Loucy (cell line): ENCODE measurements at regions not wholly inside any gene's neighbourhood (a gene's known extent, or its start where the extent isn't known, plus 50 kb on each side); places are given as distances from the start of the nearest gene placed in this dataset.

Source experiments
- H2AFZ ChIP-seq: fragments of 200-600 bp; sonication (generic); 2 replicates; pipeline ENCODE4 v1.6.0; 2016; ENCODE audit warnings: antibody characterized with exemption, mild to moderate bottlenecking, low read length, moderate library complexity
- H3F3A ChIP-seq: fragments of 200-600 bp; 2 replicates; pipeline ENCODE4 v1.6.0; 2016; ENCODE audit warnings: antibody characterized with exemption, low read depth, mild to moderate bottlenecking
- H3K27me3 ChIP-seq: fragments of 200-600 bp; sonication (generic); 2 replicates; pipeline ENCODE4 v1.6.1; 2014; ENCODE audit warnings: low read length, mild to moderate bottlenecking; ENCODE audit not compliant: insufficient read depth, poor library complexity, severe bottlenecking
- H3K36me3 ChIP-seq: fragments of 200-600 bp; sonication (generic); 2 replicates; pipeline ENCODE4 v1.6.1; 2016; ENCODE audit warnings: low read length; ENCODE audit not compliant: insufficient read depth
- H3K4me1 ChIP-seq: fragments of 200-600 bp; sonication (generic); 2 replicates; pipeline ENCODE4 v1.5.1; 2014; ENCODE audit warnings: low read length, mild to moderate bottlenecking; ENCODE audit not compliant: insufficient read depth, poor library complexity, severe bottlenecking
- H3K4me2 ChIP-seq: fragments of 200-600 bp; sonication (generic); 2 replicates; pipeline ENCODE4 v1.6.0; 2014; ENCODE audit warnings: antibody characterized with exemption, low read length, low read depth, mild to moderate bottlenecking; ENCODE audit not compliant: poor library complexity, severe bottlenecking
- H3K4me3 ChIP-seq: fragments of 200-600 bp; sonication (generic); 2 replicates; pipeline ENCODE4 v1.5.1; 2014; ENCODE audit warnings: low read length, mild to moderate bottlenecking, mixed read lengths; ENCODE audit not compliant: poor library complexity, severe bottlenecking
- H3K79me2 ChIP-seq: fragments of 200-600 bp; sonication (generic); 2 replicates; pipeline ENCODE4 v1.6.1; 2014; ENCODE audit warnings: low read length; ENCODE audit not compliant: insufficient read depth
- H3K9ac ChIP-seq: fragments of 200-600 bp; sonication (generic); 2 replicates; pipeline ENCODE4 v1.6.0; 2014; ENCODE audit warnings: mild to moderate bottlenecking, low read depth, low read length, moderate library complexity; ENCODE audit not compliant: poor library complexity, severe bottlenecking
- H3K9me2 ChIP-seq: fragments of 200-600 bp; sonication (generic); replicated peaks from 2 replicates; pipeline ENCODE4 v1.6.1; 2016; ENCODE audit warnings: low read depth, low read length, mixed read lengths
- H3K9me3 ChIP-seq: fragments of 200-600 bp; sonication (generic); 2 replicates; pipeline ENCODE4 v1.6.1; 2014; ENCODE audit warnings: mild to moderate bottlenecking, antibody characterized with exemption, low read length, low read depth; ENCODE audit not compliant: insufficient read depth
- H4K20me1 ChIP-seq: fragments of 200-600 bp; sonication (generic); 2 replicates; pipeline ENCODE4 v1.6.0; 2014; ENCODE audit warnings: antibody characterized with exemption, low read length, mild to moderate bottlenecking; ENCODE audit not compliant: insufficient read depth, poor library complexity, severe bottlenecking
- CTCF ChIP-seq: fragments of 200-600 bp; sonication (generic); conservative IDR thresholded peaks from 2 replicates; pipeline ENCODE4 v1.5.1; 2014; ENCODE audit warnings: mild to moderate bottlenecking, antibody characterized with exemption, low read length
- EZH2phosphoT487 ChIP-seq: fragments of 200-600 bp; IDR thresholded peaks from 2 replicates; pipeline ENCODE4 v1.6.1; 2018; ENCODE audit warnings: antibody characterized with exemption, mild to moderate bottlenecking, moderate library complexity, borderline replicate concordance

- Histone ChIP-seq H3K4me3 (no peak overlapping the region), H3K9me2 (no peaks in the 10 kb centered on the region), H4K20me1 (no peaks in the 10 kb centered on the region), H2AFZ (no peak overlapping the region), H3K4me1 (no peaks in the 10 kb centered on the region), H3K9me3 (no peaks in the 10 kb centered on the region), H3K4me2 (no peak overlapping the region), H3K27me3 (no peaks in the 10 kb centered on the region), H3F3A (no peaks in the 10 kb centered on the region), H3K36me3 (no peaks in the 10 kb centered on the region), H3K79me2 (no peaks in the 10 kb centered on the region), H3K9ac (no peak overlapping the region)
- TF ChIP-seq EZH2phosphoT487 (no peak), CTCF (no peak)
Observed at GRCh38 chr10:2837674-2838073, 229.7 kb upstream of the PFKP start.

GRCh38 chr10:2836921-2837662, 230.3 kb upstream of the PFKP start:
- Histone ChIP-seq H3K9me2 (no peaks in the 10 kb centered on the region), H3K27me3 (no peaks in the 10 kb centered on the region), H3K4me2 (no peak overlapping the region), H3K9ac (no peak overlapping the region), H3K4me1 (no peaks in the 10 kb centered on the region), H4K20me1 (no peaks in the 10 kb centered on the region), H3K4me3 (no peak overlapping the region), H3F3A (no peaks in the 10 kb centered on the region), H3K79me2 (no peaks in the 10 kb centered on the region), H3K36me3 (no peaks in the 10 kb centered on the region), H2AFZ (no peak overlapping the region), H3K9me3 (no peaks in the 10 kb centered on the region)
- no peak for TF ChIP-seq EZH2phosphoT487
- TF ChIP-seq CTCF = no peak

- H3K79me2 ChIP-seq = no peaks in the 10 kb centered on the region
- no peaks in the 10 kb centered on the region for H3K36me3 ChIP-seq
- H3K4me2 ChIP-seq = no peak overlapping the region
- no peaks in the 10 kb centered on the region for H3F3A ChIP-seq
- no peaks in the 10 kb centered on the region for H3K4me1 ChIP-seq
- no peaks in the 10 kb centered on the region for H3K9me3 ChIP-seq
- no peaks in the 10 kb centered on the region for H3K27me3 ChIP-seq
- H4K20me1 ChIP-seq = no peaks in the 10 kb centered on the region
- no peaks in the 10 kb centered on the region for H3K9me2 ChIP-seq
- TF ChIP-seq CTCF (no peak), EZH2phosphoT487 (no peak)
- no peak overlapping the region for H2AFZ ChIP-seq
- no peak overlapping the region for H3K4me3 ChIP-seq
- no peak overlapping the region for H3K9ac ChIP-seq
Observed at GRCh38 chr10:2834214-2834613, 233.1 kb upstream of the PFKP start.
